Adrenal gland (tissue), 5 donors: ENCODE measurements at regions not wholly inside any gene's neighbourhood (a gene's known extent, or its start where the extent isn't known, plus 50 kb on each side); places are given as distances from the start of the nearest gene placed in this dataset.

Experiments used
- POLR2A ChIP-seq, 2 donors: fragments of 450-650 bp; IDR thresholded peaks; one replicate each; pipeline ENCODE4 v1.6.1; 2017; ENCODE audit warnings: antibody characterized with exemption in 2 of 2, mild to moderate bottlenecking in 2 of 2, moderate library complexity in 1 of 2
- TF ChIP-seq, protein P1 (sequence below), 6 experiments: fragments of 450-650 bp in 4 of 6; fragments of 200-600 bp in 2 of 6; sonication (generic) in 1 of 6; IDR thresholded peaks; 1 replicate in 5 of 6; 2 replicates in 1 of 6; pipeline versions ENCODE4 v1.5.1 to v1.8.0; 2016 to 2021; ENCODE audit warnings: antibody characterized with exemption in 6 of 6, mild to moderate bottlenecking in 2 of 6, moderate library complexity in 1 of 6
- donor health status: DM: no; HTN: no; CAD: no.

GRCh38 chr5:33308586-33308985 is 132.2 kb upstream of the TARS1 start:
- TF ChIP-seq, protein P1, sequence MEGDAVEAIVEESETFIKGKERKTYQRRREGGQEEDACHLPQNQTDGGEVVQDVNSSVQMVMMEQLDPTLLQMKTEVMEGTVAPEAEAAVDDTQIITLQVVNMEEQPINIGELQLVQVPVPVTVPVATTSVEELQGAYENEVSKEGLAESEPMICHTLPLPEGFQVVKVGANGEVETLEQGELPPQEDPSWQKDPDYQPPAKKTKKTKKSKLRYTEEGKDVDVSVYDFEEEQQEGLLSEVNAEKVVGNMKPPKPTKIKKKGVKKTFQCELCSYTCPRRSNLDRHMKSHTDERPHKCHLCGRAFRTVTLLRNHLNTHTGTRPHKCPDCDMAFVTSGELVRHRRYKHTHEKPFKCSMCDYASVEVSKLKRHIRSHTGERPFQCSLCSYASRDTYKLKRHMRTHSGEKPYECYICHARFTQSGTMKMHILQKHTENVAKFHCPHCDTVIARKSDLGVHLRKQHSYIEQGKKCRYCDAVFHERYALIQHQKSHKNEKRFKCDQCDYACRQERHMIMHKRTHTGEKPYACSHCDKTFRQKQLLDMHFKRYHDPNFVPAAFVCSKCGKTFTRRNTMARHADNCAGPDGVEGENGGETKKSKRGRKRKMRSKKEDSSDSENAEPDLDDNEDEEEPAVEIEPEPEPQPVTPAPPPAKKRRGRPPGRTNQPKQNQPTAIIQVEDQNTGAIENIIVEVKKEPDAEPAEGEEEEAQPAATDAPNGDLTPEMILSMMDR (IDR thresholded peaks at IDR 0.05), result no peak
- no peak for TF ChIP-seq POLR2A (IDR thresholded peaks at IDR 0.05)
